A673 (cell line): ENCODE measurements at regions not wholly inside any gene's neighbourhood (a gene's known extent, or its start where the extent isn't known, plus 50 kb on each side); places are given as distances from the start of the nearest gene placed in this dataset.

Experiments used
- BruUV-seq: library from RNA; stranded (reverse); fragments of 400-500 nt; replicated peaks from 2 replicates; lab custom pipeline; 2021; lab: Mats Ljungman, UMichigan
- CTCF ChIA-PET: fragments of 300-600 bp; sonication (Branson Sonifier 250); formaldehyde crosslinking; loops from one replicate; lab custom pipeline; 2022; ENCODE audit warnings: antibody characterized with exemption; lab: Charles Lee
- POLR2A ChIA-PET: fragments of 300-600 bp; sonication (Branson Sonifier 250); formaldehyde crosslinking; loops from one replicate; lab custom pipeline; 2022; ENCODE audit warnings: antibody characterized with exemption; ENCODE audit not compliant: low non-redundant PET; lab: Charles Lee
- DNase-seq: peaks from one replicate; pipeline ENCODE4 v3.0.0-alpha.2; 2015; ENCODE audit warnings: low spot score
- H3K27ac ChIP-seq: fragments of 200-600 bp; sonication (generic); 2 replicates; pipeline ENCODE4 v1.5.1; 2016; ENCODE audit warnings: mixed run types, low read depth, mild to moderate bottlenecking, mixed read lengths, antibody characterized with exemption, low read length; ENCODE audit not compliant: poor library complexity, severe bottlenecking
- H3K27me3 ChIP-seq: fragments of 200-600 bp; sonication (generic); replicated peaks from 2 replicates; pipeline ENCODE4 v1.6.1; 2017; ENCODE audit warnings: mixed run types, low read depth, mild to moderate bottlenecking, mixed read lengths, antibody characterized with exemption, low read length; ENCODE audit not compliant: insufficient read depth, poor library complexity
- H3K36me3 ChIP-seq: fragments of 200-600 bp; sonication (generic); 2 replicates; pipeline ENCODE4 v1.6.1; 2016; ENCODE audit warnings: mixed run types, mild to moderate bottlenecking, mixed read lengths, antibody characterized with exemption, low read length; ENCODE audit not compliant: insufficient read depth, poor library complexity, severe bottlenecking
- H3K4me1 ChIP-seq: fragments of 200-600 bp; sonication (generic); 2 replicates; pipeline ENCODE4 v1.6.1; 2017; ENCODE audit warnings: mixed run types, mild to moderate bottlenecking, mixed read lengths, antibody characterized with exemption, low read length; ENCODE audit not compliant: insufficient read depth, poor library complexity, severe bottlenecking
- H3K4me3 ChIP-seq: fragments of 200-600 bp; sonication (generic); 2 replicates; pipeline ENCODE4 v1.5.1; 2016; ENCODE audit warnings: low read depth, mixed run types, mild to moderate bottlenecking, mixed read lengths, low read length; ENCODE audit not compliant: poor library complexity, severe bottlenecking
- H3K9me3 ChIP-seq: fragments of 200-600 bp; sonication (generic); 2 replicates; pipeline ENCODE4 v1.6.1; 2016; ENCODE audit warnings: mixed run types, low read depth, mild to moderate bottlenecking, mixed read lengths, antibody characterized with exemption, low read length; ENCODE audit not compliant: poor library complexity, severe bottlenecking
- CTCF ChIP-seq: fragments of 300-800, 200-600 bp; sonication (generic); conservative IDR thresholded peaks from 2 replicates; pipeline ENCODE4 v1.5.1; 2017; ENCODE audit warnings: low read depth, mild to moderate bottlenecking, antibody characterized with exemption, low read length, moderate library complexity, mixed read lengths
- EZH2 ChIP-seq: fragments of 200-600 bp; sonication (generic); IDR thresholded peaks from 2 replicates; pipeline ENCODE4 v1.6.1; 2017; ENCODE audit warnings: borderline replicate concordance, low read depth, mild to moderate bottlenecking, mixed read lengths, antibody characterized with exemption, low read length; ENCODE audit not compliant: poor library complexity, severe bottlenecking
- intact Hi-C: fragments of 100-400 bp; cut with micrococcal nuclease; formaldehyde crosslinking; loops from one replicate; pipeline ENCODE4 v1.10.0; 2022; ENCODE audit not compliant: unreplicated experiment

DNA sequence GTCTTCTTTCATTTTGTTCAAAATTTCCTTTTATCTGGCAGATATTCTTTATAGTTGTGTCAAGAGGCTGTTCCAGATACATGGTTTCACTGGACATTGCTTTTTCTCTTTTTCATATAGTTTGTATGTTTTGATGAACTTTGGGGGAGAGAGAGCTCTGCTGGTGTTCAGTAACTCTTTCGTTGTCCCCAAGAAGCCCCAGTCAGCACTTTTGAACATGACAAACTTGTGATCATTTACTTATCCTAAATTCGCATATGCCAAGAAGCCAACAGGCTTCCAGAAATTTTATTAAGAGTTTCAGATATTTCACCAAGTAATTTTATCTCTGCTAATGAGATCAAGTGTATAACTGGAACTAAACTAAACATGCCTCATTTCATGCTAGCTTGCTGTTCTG, 275.8 kb upstream of the GPC6 start:
- no peaks in the 10 kb centered on the region for H3K9me3 ChIP-seq
- H3K36me3 ChIP-seq: no peaks in the 10 kb centered on the region
- TF ChIP-seq CTCF (no peak), EZH2 (no peak)
- no peak overlapping the region for H3K4me3 ChIP-seq
- H3K27ac ChIP-seq: no peak overlapping the region
- ChIA-PET POLR2A (no interaction called here), CTCF (no interaction called here)
- intact Hi-C loops: no loop called here
- BruUV-seq: no TSS peak
- no peak for DNase-seq
- no peaks in the 10 kb centered on the region for H3K27me3 ChIP-seq
- no peaks in the 10 kb centered on the region for H3K4me1 ChIP-seq

- Histone ChIP-seq H3K9me3 (no peaks in the 10 kb centered on the region), H3K4me1 (no peaks in the 10 kb centered on the region), H3K36me3 (no peaks in the 10 kb centered on the region), H3K27me3 (no peaks in the 10 kb centered on the region), H3K4me3 (no peak overlapping the region), H3K27ac (no peak overlapping the region)
- ChIA-PET CTCF (no interaction called here), POLR2A (no interaction called here)
- BruUV-seq: no TSS peak
- no peak for DNase-seq
- intact Hi-C loops: no loop called here
- TF ChIP-seq CTCF (no peak), EZH2 (no peak)
These were observed 275.2 kb upstream of the GPC6 start for GRCh38 chr13:92951273-92951890.

GRCh38 chr13:92952161-92952560, 274.4 kb upstream of the GPC6 start:
- no TSS peak for BruUV-seq
- Histone ChIP-seq H3K27me3 (no peaks in the 10 kb centered on the region), H3K4me3 (no peak overlapping the region), H3K4me1 (no peaks in the 10 kb centered on the region), H3K36me3 (no peaks in the 10 kb centered on the region), H3K9me3 (no peaks in the 10 kb centered on the region), H3K27ac (no peak overlapping the region)
- POLR2A ChIA-PET: no interaction called here
- intact Hi-C loops: no loop called here
- DNase-seq: no peak
- CTCF ChIA-PET: no interaction called here
- TF ChIP-seq EZH2 (no peak), CTCF (no peak)
